ENCODE measurements at regions not wholly inside any gene's neighbourhood (a gene's known extent, or its start where the extent isn't known, plus 50 kb on each side); places are given as distances from the start of the nearest gene placed in this dataset.

DNA sequence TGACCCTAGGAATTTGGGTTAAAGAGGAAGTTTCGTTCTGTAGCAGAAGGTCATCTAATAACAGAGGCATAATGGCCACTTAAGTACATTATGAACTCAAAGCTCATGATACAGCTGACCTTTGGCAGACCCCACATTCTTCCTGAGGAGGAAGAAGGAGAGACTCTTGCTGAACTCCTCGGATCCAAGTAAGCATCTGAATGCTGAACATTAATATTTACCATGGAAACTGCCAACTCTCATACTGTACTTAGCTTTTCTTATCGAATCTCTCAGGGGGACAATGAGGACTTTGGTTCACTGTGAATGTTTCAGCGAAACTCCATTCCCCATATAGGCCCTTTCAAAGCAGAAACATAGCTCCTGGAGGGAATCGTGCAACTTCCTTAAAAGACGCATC is 781.4 kb upstream of the GYPC start:
- TF ChIP-seq, protein P1, sequence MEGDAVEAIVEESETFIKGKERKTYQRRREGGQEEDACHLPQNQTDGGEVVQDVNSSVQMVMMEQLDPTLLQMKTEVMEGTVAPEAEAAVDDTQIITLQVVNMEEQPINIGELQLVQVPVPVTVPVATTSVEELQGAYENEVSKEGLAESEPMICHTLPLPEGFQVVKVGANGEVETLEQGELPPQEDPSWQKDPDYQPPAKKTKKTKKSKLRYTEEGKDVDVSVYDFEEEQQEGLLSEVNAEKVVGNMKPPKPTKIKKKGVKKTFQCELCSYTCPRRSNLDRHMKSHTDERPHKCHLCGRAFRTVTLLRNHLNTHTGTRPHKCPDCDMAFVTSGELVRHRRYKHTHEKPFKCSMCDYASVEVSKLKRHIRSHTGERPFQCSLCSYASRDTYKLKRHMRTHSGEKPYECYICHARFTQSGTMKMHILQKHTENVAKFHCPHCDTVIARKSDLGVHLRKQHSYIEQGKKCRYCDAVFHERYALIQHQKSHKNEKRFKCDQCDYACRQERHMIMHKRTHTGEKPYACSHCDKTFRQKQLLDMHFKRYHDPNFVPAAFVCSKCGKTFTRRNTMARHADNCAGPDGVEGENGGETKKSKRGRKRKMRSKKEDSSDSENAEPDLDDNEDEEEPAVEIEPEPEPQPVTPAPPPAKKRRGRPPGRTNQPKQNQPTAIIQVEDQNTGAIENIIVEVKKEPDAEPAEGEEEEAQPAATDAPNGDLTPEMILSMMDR (IDR thresholded peaks at IDR 0.05; ENCODE audit: low read depth, low read length): no peak
- DNase-seq (ENCODE audit: low read depth in 2 of 2): no peak
- no peak overlapping the region for H3K4me3 ChIP-seq (replicated peaks in 1 of 2; ENCODE audit: low read depth in 2 of 2, low read length in 2 of 2)

DNA sequence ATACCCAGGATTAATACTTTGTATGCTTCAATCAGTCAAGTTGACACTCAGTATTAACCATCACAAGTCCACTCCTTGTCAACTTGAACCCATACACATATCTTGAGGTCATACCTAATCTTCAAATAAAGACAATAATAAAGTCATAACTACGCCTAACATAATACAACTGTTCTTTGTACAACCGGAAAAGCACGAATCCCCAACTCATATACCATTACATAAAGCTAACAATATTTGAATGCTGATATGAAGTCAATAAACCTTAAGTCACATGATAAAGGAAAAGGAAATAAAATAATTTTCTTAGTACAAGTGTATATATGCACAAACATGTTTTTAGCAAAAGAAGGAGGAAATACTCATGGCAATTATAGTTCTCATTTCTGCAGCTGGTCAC is 770.6 kb upstream of the GYPC start:
- DNase-seq (ENCODE audit: low read depth in 2 of 2): no peak
- TF ChIP-seq, protein P1 (IDR thresholded peaks at IDR 0.05; ENCODE audit: low read depth, low read length): no peak
- H3K4me3 ChIP-seq (replicated peaks in 1 of 2; ENCODE audit: low read depth in 2 of 2, low read length in 2 of 2): no peak overlapping the region

DNA sequence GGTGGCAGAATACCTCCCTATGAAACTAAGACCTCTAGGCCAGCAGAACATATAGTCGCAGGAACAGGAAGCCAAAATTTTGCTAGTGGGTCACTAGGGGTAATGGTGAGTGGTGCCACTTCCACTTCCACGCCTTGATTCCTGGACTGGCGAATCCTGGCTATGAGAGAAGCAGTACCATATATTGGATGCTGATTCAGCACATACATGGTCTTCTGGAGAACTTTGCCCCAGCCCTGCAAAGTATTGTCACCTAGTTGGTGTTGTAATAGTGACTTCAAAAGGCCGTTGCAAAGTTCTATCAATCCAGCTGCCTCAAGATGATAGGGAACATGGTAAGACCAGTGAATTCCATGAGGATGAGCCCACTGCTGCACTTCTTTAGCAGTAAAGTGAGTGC is 769.8 kb upstream of the GYPC start:
- no peak overlapping the region for H3K4me3 ChIP-seq (replicated peaks in 1 of 2; ENCODE audit: low read depth in 2 of 2, low read length in 2 of 2)
- TF ChIP-seq, protein P1 (IDR thresholded peaks at IDR 0.05; ENCODE audit: low read depth, low read length): no peak
- no peak for DNase-seq (ENCODE audit: low read depth in 2 of 2)

DNA sequence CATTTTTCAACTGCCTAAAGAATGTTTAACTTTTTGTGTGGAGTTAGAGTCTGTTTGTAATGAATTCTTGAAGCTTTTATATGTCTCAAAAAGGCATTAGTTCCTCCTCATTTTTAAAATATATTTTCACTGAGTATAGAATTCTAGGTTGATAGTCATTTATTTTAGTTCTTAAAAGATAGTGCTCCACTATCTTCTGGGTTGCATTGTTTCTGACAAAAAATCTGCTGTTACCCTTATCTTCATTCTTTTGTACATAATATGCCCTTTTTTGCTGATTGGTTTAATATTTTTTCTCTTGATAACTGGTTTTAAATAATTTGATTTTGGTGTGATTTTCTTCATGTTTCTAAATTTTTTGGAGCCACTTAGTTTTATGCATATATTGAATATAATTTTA is 754.7 kb upstream of the GYPC start:
- no peak for DNase-seq (ENCODE audit: low read depth in 2 of 2)
- no peak overlapping the region for H3K4me3 ChIP-seq (replicated peaks in 1 of 2; ENCODE audit: low read depth in 2 of 2, low read length in 2 of 2)
- TF ChIP-seq, protein P1 (IDR thresholded peaks at IDR 0.05; ENCODE audit: low read depth, low read length): no peak

DNA sequence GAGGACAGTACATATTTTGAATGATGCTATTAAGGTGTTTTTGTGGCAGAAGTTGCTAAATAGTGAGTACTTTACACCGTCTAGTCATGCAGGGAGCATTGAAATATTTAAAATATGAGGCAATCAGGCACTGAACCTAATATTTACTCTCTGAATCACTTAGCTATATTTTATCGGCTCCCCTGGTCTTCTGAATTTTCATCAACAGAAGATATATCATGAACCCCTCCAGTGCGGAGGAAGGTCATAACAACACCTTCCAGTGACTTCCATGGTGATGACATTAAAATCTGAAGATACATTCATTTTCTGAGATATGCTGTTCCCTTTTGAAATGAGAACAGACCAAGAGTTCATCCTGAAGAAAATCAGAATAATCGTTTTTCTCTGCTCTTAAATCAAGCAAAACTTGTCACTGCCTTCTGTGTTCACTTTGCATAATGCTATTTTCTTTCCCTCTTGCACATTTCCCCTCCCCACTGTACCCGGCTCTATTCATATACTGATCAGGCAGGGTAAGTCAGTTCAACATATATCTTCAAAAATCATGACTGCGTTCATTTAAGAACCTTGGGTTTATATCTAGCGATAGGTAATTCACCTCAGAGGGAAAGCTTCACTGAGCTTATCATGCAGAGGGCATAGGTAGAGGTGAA is 729.9 kb upstream of the GYPC start:
- no peak overlapping the region for H3K4me3 ChIP-seq (replicated peaks in 1 of 2; ENCODE audit: low read depth in 2 of 2, low read length in 2 of 2)
- DNase-seq (ENCODE audit: low read depth in 2 of 2): no peak
- TF ChIP-seq, protein P1 (IDR thresholded peaks at IDR 0.05; ENCODE audit: low read depth, low read length): no peak

DNA sequence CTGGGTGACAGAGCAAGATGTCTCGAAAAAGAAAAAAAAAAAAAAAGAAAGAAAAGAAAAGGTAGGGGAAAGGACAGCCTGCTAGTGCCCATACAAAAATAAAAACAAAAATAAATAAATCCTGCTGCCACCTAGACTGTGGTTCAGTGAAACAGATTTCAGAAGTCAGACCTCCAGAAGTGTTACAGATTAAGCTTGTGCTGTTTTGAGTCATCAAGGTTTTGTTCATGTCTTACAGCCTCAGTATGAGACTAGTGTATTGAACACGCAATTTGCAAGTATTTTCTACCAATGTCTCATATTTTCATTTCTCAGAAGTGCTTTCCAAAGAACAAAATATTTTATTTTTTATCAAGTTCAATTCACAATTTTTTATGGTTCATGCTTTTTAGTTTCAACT is 720.4 kb upstream of the GYPC start:
- TF ChIP-seq, protein P1 (IDR thresholded peaks at IDR 0.05; ENCODE audit: low read depth, low read length): no peak
- no peak for DNase-seq (ENCODE audit: low read depth in 2 of 2)

More for the DNA sequence above, 720.4 kb upstream of the GYPC start:
- no peak overlapping the region for H3K4me3 ChIP-seq (replicated peaks in 1 of 2; ENCODE audit: low read depth in 2 of 2, low read length in 2 of 2)
